ENCODE measurements at regions not wholly inside any gene's neighbourhood (a gene's known extent, or its start where the extent isn't known, plus 50 kb on each side); places are given as distances from the start of the nearest gene placed in this dataset.

DNA sequence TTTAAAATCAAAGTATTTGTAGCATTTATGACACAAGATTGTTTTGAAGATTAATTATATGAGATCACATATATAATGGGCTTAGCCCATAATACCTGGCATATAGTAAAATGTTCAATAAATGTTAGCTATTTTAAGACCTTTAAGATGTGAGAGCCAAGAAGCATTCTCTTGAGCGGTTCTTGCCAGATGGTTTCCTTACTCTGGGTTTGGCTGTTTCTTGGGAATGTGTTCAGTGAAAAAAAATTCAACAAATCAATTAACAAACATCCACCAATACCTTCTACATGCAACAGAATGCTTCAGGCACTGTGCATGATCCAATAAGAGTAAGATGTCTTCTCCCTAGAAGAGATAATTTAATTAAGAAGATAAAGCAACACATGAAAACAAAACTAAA lies 230.4 kb downstream of the CMPK2 start:
- H3K36me3 ChIP-seq = no peaks in the 10 kb centered on the region
- H3K4me3 ChIP-seq = no peak overlapping the region
- no peaks in the 10 kb centered on the region for H3K27me3 ChIP-seq (replicated peaks; ENCODE audit: insufficient read depth)
- DNase-seq (ENCODE audit: low spot score) (no peak), ATAC-seq (ENCODE audit: insufficient number of reproducible peaks, low FRiP score, low read depth) (no peak)
- H3K27ac ChIP-seq = no peak overlapping the region
- TF ChIP-seq, protein P1, sequence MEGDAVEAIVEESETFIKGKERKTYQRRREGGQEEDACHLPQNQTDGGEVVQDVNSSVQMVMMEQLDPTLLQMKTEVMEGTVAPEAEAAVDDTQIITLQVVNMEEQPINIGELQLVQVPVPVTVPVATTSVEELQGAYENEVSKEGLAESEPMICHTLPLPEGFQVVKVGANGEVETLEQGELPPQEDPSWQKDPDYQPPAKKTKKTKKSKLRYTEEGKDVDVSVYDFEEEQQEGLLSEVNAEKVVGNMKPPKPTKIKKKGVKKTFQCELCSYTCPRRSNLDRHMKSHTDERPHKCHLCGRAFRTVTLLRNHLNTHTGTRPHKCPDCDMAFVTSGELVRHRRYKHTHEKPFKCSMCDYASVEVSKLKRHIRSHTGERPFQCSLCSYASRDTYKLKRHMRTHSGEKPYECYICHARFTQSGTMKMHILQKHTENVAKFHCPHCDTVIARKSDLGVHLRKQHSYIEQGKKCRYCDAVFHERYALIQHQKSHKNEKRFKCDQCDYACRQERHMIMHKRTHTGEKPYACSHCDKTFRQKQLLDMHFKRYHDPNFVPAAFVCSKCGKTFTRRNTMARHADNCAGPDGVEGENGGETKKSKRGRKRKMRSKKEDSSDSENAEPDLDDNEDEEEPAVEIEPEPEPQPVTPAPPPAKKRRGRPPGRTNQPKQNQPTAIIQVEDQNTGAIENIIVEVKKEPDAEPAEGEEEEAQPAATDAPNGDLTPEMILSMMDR (IDR thresholded peaks at IDR 0.05) = no peak
- H3K4me1 ChIP-seq (ENCODE audit: control insufficient read depth in 1 of 2, low read depth in 2 of 2) = no peaks in the 10 kb centered on the region
- no peaks in the 10 kb centered on the region for H3K9me3 ChIP-seq

DNA sequence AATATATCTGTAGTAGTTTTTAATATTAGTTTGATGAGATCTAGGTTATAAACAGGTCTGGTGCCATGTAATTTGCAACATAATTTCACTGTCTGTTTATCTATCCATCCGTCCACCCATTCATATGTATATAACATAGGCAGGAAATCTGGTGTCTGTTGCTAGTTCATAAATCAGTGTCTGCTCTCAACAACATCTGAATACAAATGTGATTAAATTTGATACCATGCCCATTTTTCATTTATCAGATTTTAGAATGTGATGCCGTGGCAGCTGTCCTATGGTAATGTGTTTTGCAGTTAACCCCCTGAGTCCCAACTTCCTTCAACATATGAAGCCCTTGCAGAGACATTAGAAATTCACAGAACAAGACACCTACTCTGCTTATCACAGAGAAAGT lies 228.4 kb downstream of the CMPK2 start:
- DNase-seq (ENCODE audit: low spot score) = no peak
- H3K9me3 ChIP-seq = no peaks in the 10 kb centered on the region
- H3K36me3 ChIP-seq = no peaks in the 10 kb centered on the region
- no peak for ATAC-seq (ENCODE audit: insufficient number of reproducible peaks, low FRiP score, low read depth)
- TF ChIP-seq, protein P1 (IDR thresholded peaks at IDR 0.05) = no peak
- H3K4me3 ChIP-seq = no peak overlapping the region
- no peak overlapping the region for H3K27ac ChIP-seq
- H3K27me3 ChIP-seq (replicated peaks; ENCODE audit: insufficient read depth) = no peaks in the 10 kb centered on the region
- no peaks in the 10 kb centered on the region for H3K4me1 ChIP-seq (ENCODE audit: control insufficient read depth in 1 of 2, low read depth in 2 of 2)

DNA sequence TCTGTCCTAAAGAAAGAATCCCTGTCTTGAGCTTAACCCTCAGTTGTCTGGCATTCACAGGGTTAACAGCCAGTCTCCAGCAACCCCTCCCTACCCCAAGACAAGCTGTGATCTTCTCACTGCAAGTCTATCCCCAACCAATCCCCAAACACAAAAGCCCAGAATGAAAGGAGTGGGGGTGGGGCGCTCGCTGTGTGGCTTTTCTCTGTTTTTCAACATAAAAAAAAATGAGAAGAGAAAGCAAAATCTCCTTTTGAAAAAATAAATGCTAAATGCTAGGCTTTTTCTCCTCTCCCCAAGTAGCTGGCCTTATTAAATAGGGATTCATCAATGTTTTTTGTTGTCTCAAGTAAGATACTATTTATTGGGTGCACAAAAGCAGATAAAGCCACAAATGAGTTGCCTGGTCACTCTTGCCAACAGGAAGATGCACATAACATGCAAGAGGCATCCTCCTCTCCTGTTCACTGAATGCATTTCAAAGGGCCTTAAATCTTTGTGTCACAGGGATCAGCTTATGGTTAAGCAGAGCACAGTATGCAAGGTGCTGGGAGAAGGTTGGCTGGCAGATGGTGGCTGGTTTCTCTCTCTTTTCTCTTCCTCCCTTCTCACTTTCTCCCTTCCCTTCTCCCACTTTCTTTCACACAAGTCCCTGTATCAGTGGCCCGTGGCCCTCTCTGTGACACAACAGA lies 225.6 kb downstream of the CMPK2 start:
- ATAC-seq (ENCODE audit: insufficient number of reproducible peaks, low FRiP score, low read depth) (no peak), DNase-seq (ENCODE audit: low spot score) (no peak)
- TF ChIP-seq, protein P1 (IDR thresholded peaks at IDR 0.05) = no peak

DNA sequence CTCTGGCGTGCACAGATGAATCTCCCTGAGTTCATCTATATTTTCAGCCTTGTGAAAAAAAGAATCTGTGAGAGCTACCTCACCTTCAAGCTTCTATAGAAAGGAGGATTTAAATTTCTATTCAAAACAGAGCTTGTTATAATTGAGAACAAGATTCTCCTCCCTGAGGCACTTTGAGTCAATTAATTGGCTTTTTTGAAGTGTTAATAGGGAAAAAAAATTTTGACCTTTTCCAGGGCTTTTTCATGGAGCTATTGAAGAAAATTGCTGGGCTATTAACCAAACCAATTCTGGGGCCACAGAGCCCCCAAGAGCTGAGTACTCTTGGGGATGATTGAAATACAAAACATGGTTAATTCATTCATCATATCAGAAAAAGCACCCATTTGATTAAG lies 225.1 kb downstream of the CMPK2 start:
- TF ChIP-seq, protein P1 (IDR thresholded peaks at IDR 0.05) = no peak
- H3K27me3 ChIP-seq (replicated peaks; ENCODE audit: insufficient read depth) = no peaks in the 10 kb centered on the region
- ATAC-seq (ENCODE audit: insufficient number of reproducible peaks, low FRiP score, low read depth) (no peak), DNase-seq (ENCODE audit: low spot score) (no peak)
- H3K4me1 ChIP-seq (ENCODE audit: control insufficient read depth in 1 of 2, low read depth in 2 of 2) = no peaks in the 10 kb centered on the region
- no peaks in the 10 kb centered on the region for H3K9me3 ChIP-seq
- no peak overlapping the region for H3K4me3 ChIP-seq
- H3K27ac ChIP-seq = no peak overlapping the region
- no peaks in the 10 kb centered on the region for H3K36me3 ChIP-seq

More for the DNA sequence above, 225.6 kb downstream of the CMPK2 start:
- H3K27ac ChIP-seq = no peak overlapping the region
- no peaks in the 10 kb centered on the region for H3K36me3 ChIP-seq
- H3K27me3 ChIP-seq (replicated peaks; ENCODE audit: insufficient read depth) = no peaks in the 10 kb centered on the region
- H3K4me3 ChIP-seq = no peak overlapping the region
- no peaks in the 10 kb centered on the region for H3K9me3 ChIP-seq
- H3K4me1 ChIP-seq (ENCODE audit: control insufficient read depth in 1 of 2, low read depth in 2 of 2) = no peaks in the 10 kb centered on the region

DNA sequence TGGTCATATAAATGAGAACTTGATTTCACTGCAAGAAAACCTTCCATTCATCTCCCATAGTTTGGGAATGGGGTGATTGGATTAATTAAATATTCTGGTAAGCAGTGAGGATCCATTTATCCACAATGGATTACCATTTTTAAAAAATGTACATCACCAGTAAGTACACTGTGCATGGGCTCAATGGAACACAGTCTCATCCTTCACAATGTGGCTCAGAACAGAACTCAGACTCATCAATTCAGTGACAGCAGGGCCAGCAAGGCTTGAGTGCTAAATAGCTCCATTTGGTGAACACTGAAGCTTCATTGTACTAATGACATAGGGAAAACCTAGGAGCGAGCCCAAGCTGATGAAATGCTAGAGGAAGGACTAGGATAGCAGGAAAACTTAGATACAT lies 223.8 kb downstream of the CMPK2 start:
- Histone ChIP-seq H3K27me3 (replicated peaks; ENCODE audit: insufficient read depth) (no peaks in the 10 kb centered on the region), H3K4me3 (no peak overlapping the region), H3K4me1 (ENCODE audit: control insufficient read depth in 1 of 2, low read depth in 2 of 2) (no peaks in the 10 kb centered on the region), H3K36me3 (no peaks in the 10 kb centered on the region), H3K9me3 (no peaks in the 10 kb centered on the region), H3K27ac (no peak overlapping the region)
- ATAC-seq (ENCODE audit: insufficient number of reproducible peaks, low FRiP score, low read depth) (no peak), DNase-seq (ENCODE audit: low spot score) (no peak)
- TF ChIP-seq, protein P1 (IDR thresholded peaks at IDR 0.05) = no peak
